Natural killer cell (primary cell): ENCODE measurements at regions not wholly inside any gene's neighbourhood (a gene's known extent, or its start where the extent isn't known, plus 50 kb on each side); places are given as distances from the start of the nearest gene placed in this dataset.
A peak's percentile ranks its signal among the peaks of the same experiment; 100 is the strongest.
"Not testable (repeated sequence)": the region's sequence is repeated elsewhere in the genome, so short reads cannot be mapped to it uniquely, and the experiment has no call there.

ENCODE experiments used
- ATAC-seq, 3 donors: fragments of 150-1000 bp in 2 of 3; fragments of 200-7000 bp in 1 of 3; cut with Tn5 transposase; 1 replicate in 1 of 3; 2 replicates in 2 of 3; pipeline ENCODE4 v1.10.0; 2021; ENCODE audit warnings: mild to moderate bottlenecking in 2 of 3, moderate library complexity in 2 of 3
- DNase-seq, 2 donors: peaks; one replicate each; pipeline versions ENCODE4 v3.0.0 to v3.0.0-alpha.2; 2013 to 2021; ENCODE audit warnings: mixed read lengths in 1 of 2
- H3K27ac ChIP-seq: one replicate; pipeline ENCODE4 v1.5.1; 2013; ENCODE audit warnings: mild to moderate bottlenecking, low read length
- H3K27me3 ChIP-seq: one replicate; pipeline ENCODE4 v1.6.1; 2013; ENCODE audit warnings: low read length; ENCODE audit not compliant: control insufficient read depth, insufficient read depth
- H3K36me3 ChIP-seq: one replicate; pipeline ENCODE4 v1.6.1; 2013; ENCODE audit warnings: low read length; ENCODE audit not compliant: control insufficient read depth, insufficient read depth
- H3K4me1 ChIP-seq: one replicate; pipeline ENCODE4 v1.6.1; 2013; ENCODE audit warnings: low read length; ENCODE audit not compliant: control insufficient read depth, insufficient read depth
- H3K4me3 ChIP-seq: one replicate; pipeline ENCODE4 v1.5.1; 2013; ENCODE audit warnings: low read length
- H3K9me3 ChIP-seq: one replicate; pipeline ENCODE4 v1.6.1; 2013; ENCODE audit warnings: low read length; ENCODE audit not compliant: control insufficient read depth, insufficient read depth
- H3K27ac Mint-ChIP-seq, 2 donors: one replicate each; pipeline ENCODE4 v1.8.0; 2022; ENCODE audit warnings: mild to moderate bottlenecking in 2 of 2, mixed read lengths in 2 of 2, moderate library complexity in 1 of 2
- H3K27me3 Mint-ChIP-seq, 2 donors: one replicate each; pipeline ENCODE4 v1.8.0; 2022; ENCODE audit warnings: low read depth in 2 of 2, mixed read lengths in 2 of 2
- H3K36me3 Mint-ChIP-seq: one replicate; pipeline ENCODE4 v1.8.0; 2022; ENCODE audit warnings: mixed read lengths
- H3K4me1 Mint-ChIP-seq, 2 donors: one replicate each; pipeline ENCODE4 v1.8.0; 2022; ENCODE audit warnings: mixed read lengths in 2 of 2
- H3K4me3 Mint-ChIP-seq: one replicate; pipeline ENCODE4 v1.8.0; 2022; ENCODE audit warnings: mild to moderate bottlenecking, moderate library complexity, mixed read lengths
- H3K9me3 Mint-ChIP-seq, 2 donors: one replicate each; pipeline ENCODE4 v1.8.0; 2022; ENCODE audit warnings: mixed read lengths in 2 of 2
- WGBS: methylation state at CpG from one replicate; pipeline ENCODE4 v1.1.7; 2013; ENCODE audit warnings: missing lambda C conversion rate; ENCODE audit not compliant: insufficient coverage; 5-methylcytosine and 5-hydroxymethylcytosine counted together
- intact Hi-C: fragments of 100-400 bp; cut with micrococcal nuclease; formaldehyde crosslinking; loops from one replicate; pipeline ENCODE4 v1.14.2; 2022

DNA sequence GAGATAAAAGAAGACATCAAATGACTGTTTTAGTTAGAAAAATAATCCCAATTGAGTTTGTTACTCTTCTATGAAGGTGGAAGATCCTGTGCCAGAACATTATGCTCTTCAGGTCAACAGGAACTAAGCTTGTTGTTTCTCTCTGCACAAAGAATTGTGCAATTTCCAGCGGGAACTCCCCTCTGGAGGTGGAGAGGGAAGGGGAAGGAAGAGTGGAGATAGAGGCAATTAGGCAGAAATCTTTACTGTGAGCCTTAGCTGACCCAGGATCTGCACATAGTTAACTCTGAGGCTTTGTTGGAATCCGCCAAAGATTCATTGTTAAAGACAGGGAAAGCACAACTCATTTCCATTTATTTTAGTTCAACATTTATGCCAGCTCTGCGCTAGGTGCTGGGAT, 77.3 kb downstream of the SRGAP2 start:
- H3K4me1 Mint-ChIP-seq, H3K27ac Mint-ChIP-seq, H3K4me3 ChIP-seq, H3K36me3 ChIP-seq, H3K4me1 ChIP-seq, H3K27me3 ChIP-seq, H3K9me3 ChIP-seq, H3K27ac ChIP-seq, DNase-seq, intact Hi-C loops, H3K9me3 Mint-ChIP-seq, H3K36me3 Mint-ChIP-seq, H3K27me3 Mint-ChIP-seq, ATAC-seq, H3K4me3 Mint-ChIP-seq: not testable (repeated sequence)
- WGBS: no CpG with 5 or more reads among the region's 3 CpGs

DNA sequence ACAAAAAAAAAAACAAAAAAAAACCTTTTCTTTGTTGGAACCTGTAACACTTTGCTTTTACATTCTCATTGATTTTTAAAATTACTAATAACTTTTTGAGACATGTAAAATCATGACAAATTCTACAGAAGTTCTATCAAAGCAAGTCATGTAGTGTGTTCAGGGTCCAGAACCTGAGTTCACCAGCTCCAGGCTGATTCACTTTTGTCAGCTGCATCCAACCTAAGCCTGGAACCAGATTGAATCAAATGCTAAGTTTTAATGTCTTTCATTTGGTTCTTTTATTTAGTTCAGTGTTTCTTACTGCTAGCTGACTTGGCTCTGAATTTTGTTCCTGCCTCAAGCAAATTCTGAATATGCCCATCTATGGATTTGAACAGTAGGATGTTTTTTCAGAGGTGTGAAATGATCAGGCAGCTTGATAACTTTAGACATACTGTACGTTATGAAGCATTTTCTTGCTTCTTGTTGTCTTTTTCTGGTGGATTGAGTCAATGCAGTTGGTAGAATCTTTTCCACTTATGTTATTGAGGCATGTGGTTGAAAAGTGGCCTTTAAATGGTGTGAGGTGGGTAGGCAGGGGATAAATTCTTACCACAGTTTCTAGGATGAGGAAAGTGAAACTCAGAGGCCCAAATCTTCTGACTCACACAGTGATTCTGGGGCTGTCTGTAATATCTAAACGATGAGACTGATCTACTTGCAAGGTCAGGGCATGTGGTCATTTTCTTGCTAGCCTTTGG, 78.7 kb downstream of the SRGAP2 start:
- H3K9me3 Mint-ChIP-seq, intact Hi-C loops, H3K36me3 Mint-ChIP-seq, H3K27me3 ChIP-seq, H3K27ac ChIP-seq, H3K9me3 ChIP-seq, H3K4me3 ChIP-seq, H3K36me3 ChIP-seq, H3K27ac Mint-ChIP-seq, DNase-seq, H3K27me3 Mint-ChIP-seq, H3K4me3 Mint-ChIP-seq, H3K4me1 ChIP-seq: not testable (repeated sequence)
- WGBS: no CpG with 5 or more reads among the region's 2 CpGs
- ATAC-seq: peak; percentile 60 to 74 (median 71)
- H3K4me1 Mint-ChIP-seq: peaks cover 13 to 15% of the 10 kb centered on the region in 2 donors

DNA sequence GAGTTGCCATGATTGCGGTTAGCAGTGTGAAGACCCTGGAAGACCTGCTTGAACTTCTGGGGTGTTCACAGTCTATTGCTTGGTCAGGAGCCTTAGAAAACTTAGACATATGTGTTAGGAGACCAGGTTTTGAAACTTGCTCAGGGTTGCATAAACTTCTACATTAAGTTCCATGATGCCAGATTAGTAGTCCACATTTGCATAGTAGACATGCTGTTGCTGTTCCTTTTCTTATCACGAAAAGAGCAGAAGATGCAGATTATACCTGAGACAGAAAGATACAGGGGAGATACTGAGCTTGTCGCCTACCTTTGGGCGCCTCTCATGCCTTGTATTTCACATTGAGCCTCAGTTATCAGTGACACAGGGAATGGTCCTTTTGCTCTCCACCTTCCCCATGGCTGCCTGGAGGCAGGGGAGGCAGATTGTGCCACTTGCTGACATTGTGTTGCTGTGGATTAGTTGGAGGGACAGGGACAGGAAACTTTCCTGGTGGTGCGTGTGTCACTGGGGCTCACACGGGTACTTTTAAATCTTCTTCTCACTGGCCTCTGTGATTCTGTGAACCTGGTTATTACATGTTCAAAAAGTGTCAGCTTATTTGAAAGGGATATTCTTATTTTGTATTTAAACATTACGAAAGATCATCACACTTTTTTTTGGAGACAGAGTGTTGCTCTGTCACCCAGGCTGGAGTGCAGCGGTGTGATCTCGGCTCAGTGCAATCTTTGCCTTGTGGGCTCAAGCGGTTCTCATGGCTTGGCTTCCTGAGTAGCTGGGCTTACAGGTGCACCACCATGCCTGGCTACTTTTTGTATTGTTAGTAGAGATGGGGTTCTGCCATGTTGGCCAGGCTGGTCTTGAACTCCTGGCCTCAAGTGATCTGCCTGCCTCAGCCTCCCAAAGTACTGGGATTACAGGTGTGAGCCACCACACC, 82.0 kb downstream of the SRGAP2 start:
- H3K27me3 Mint-ChIP-seq, H3K27ac ChIP-seq, intact Hi-C loops, H3K4me3 ChIP-seq, H3K9me3 Mint-ChIP-seq, H3K36me3 ChIP-seq, H3K27me3 ChIP-seq, H3K36me3 Mint-ChIP-seq, H3K4me1 ChIP-seq, H3K9me3 ChIP-seq, H3K27ac Mint-ChIP-seq, H3K4me3 Mint-ChIP-seq: not testable (repeated sequence)
- ATAC-seq (peak; percentile 51 to 62 (median 61)), DNase-seq (peak in 1 of 2 donors; percentile 24)
- WGBS: 87% methylated on average over 3 of the region's 10 CpGs
- peaks cover 11 to 13% of the 10 kb centered on the region in 2 donors for H3K4me1 Mint-ChIP-seq

DNA sequence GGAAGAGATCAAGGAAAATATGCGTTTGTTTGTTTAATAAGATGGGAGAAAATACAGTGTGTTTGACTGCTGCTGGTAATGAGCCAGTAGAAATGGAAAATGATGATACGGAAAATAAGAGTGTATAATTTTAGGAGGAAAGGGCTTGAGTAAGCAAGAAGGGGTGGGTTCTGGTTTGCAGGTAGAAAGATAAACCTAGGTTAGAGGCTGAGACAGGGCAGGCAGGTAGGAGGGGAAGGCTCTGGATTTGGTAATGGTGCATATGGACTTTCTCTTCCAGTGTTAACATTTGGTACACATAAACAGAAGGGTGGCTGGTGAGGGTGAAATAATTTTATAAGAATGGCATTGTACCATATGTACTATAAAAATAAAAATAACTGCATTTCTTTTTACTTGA, 84.4 kb downstream of the SRGAP2 start:
- 78% methylated on average over 2 of the region's 2 CpGs for WGBS
- ATAC-seq, H3K9me3 Mint-ChIP-seq, DNase-seq, H3K4me1 ChIP-seq, H3K36me3 ChIP-seq, H3K27ac ChIP-seq, H3K27me3 ChIP-seq, H3K9me3 ChIP-seq, H3K27me3 Mint-ChIP-seq, H3K36me3 Mint-ChIP-seq, H3K4me3 ChIP-seq, intact Hi-C loops: not testable (repeated sequence)
- Mint-ChIP-seq H3K4me3 (peak overlapping the region; percentile 74), H3K4me1 (peaks cover 10 to 13% of the 10 kb centered on the region in 2 donors), H3K27ac (peak overlapping the region in 1 of 2 donors; percentile 67)

DNA sequence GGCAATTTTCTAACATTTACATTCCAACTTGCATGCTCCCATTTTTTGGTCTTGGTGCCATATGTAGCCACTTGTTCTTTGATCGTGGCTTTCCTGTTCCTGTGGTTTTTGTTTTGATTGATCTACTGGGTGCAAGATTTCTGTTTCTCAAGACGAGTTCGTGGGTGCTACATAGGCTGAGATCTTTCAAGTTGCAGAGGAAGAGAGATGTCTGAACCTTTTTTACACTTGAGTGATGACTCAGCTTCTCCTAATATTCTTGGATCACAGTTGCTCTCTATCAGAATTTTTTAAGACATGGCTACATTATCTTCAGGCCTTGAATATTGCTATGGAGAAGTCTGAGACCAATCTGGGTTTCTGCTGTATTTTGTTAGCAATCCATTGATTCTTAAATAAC, 85.1 kb downstream of the SRGAP2 start:
- H3K4me1 ChIP-seq, H3K9me3 ChIP-seq, H3K36me3 ChIP-seq, H3K27me3 Mint-ChIP-seq, H3K4me3 Mint-ChIP-seq, DNase-seq, H3K27me3 ChIP-seq, H3K4me3 ChIP-seq, H3K36me3 Mint-ChIP-seq, H3K27ac Mint-ChIP-seq, intact Hi-C loops, H3K4me1 Mint-ChIP-seq, H3K9me3 Mint-ChIP-seq, H3K27ac ChIP-seq: not testable (repeated sequence)
- WGBS: no CpG with 5 or more reads among the region's 3 CpGs
- ATAC-seq: peak; percentile 70 to 82 (median 82)

DNA sequence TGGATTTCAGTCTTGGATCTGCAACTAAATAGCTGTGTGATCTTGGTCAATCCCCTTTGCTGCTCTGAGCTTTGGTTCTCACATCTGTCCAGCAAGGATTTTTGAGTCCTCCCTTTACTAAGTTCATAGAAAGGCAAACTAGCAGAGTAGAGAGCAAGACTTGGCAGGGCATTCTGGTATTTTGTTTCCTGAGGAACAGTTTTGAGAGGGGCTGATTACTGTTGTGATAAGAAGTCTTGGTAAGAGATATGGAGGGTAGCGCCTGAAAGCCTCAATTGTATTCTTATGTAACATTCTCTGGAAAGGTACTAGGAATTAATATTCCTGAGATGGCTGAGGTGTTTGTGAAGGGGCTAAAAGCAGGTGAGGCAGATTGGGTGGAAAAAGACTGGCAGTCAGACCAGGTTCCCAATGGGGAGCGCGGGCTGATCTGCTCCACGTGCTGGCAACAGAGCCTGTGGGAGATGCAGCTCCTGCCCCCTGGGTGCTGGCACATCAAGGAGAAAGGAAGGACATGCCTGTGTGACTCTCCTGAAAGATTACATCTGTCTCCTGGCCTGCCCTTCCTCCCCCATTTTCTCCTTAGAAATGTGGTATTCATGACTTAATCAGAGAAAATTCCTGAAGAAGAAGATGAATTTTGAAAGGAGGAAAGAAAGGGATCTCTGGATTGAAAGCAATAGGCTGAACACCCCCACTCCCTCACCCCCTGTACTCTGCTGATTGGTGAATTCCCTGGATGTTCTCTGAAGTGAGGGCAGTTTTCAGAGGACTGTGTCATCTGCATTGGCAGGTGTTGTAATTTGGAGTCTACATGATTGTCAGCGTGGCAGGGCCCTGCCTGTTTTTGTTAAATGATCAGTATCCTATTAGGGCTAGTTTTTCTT, 94.0 kb downstream of the SRGAP2 start:
- H3K9me3 ChIP-seq, H3K27ac ChIP-seq: not testable (repeated sequence)
- no CpG with 5 or more reads among the region's 5 CpGs for WGBS

DNA sequence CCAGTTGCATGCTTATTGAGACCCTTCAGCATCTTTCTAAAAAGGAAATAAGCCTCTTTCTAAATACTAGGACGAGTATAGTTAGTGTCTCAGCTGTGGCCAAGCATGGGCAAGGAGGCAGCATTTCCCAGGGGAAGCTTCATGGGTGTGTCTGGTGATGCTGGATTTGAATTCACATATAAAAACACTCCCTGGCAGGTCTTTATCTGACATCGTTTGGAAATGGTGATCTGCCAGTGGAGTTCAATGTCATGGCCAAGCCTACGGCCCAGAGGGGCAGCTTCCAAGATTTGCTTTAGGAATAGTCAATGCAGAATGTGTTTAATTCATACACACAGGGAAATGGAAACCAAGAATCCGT, 94.7 kb downstream of the SRGAP2 start:
- H3K36me3 Mint-ChIP-seq, H3K4me3 Mint-ChIP-seq, H3K9me3 ChIP-seq, H3K27ac Mint-ChIP-seq, H3K36me3 ChIP-seq, H3K27me3 ChIP-seq, H3K9me3 Mint-ChIP-seq, H3K4me3 ChIP-seq, DNase-seq, ATAC-seq, H3K27me3 Mint-ChIP-seq, H3K27ac ChIP-seq, intact Hi-C loops, H3K4me1 Mint-ChIP-seq, H3K4me1 ChIP-seq: not testable (repeated sequence)
- WGBS: no CpG with 5 or more reads among the region's 4 CpGs

More for the DNA sequence above, 94.0 kb downstream of the SRGAP2 start:
- H3K27me3 ChIP-seq, H3K27me3 Mint-ChIP-seq, intact Hi-C loops, H3K4me1 Mint-ChIP-seq, H3K36me3 ChIP-seq, H3K36me3 Mint-ChIP-seq, H3K4me3 ChIP-seq, ATAC-seq, H3K9me3 Mint-ChIP-seq, H3K4me1 ChIP-seq, H3K4me3 Mint-ChIP-seq, H3K27ac Mint-ChIP-seq, DNase-seq: not testable (repeated sequence)
